ENCODE measurements at regions not wholly inside any gene's neighbourhood (a gene's known extent, or its start where the extent isn't known, plus 50 kb on each side); places are given as distances from the start of the nearest gene placed in this dataset.

- no peak for DNase-seq (ENCODE audit: low read depth in 1 of 2, low spot score in 1 of 2)
Observed at GRCh38 chr10:3951993-3952392, 167.0 kb upstream of the KLF6 start.

GRCh38 chr10:3950676-3951275, 165.8 kb upstream of the KLF6 start:
- DNase-seq (ENCODE audit: low read depth in 1 of 2, low spot score in 1 of 2) = peak in 1 of 2 donors; percentile 20

- no peak for DNase-seq (ENCODE audit: low read depth in 1 of 2, low spot score in 1 of 2)
Observed at GRCh38 chr10:3949711-3950110, 164.7 kb upstream of the KLF6 start.

- peak; percentile 50 to 64 for DNase-seq (ENCODE audit: low read depth in 1 of 2, low spot score in 1 of 2)
Observed at GRCh38 chr10:3948843-3949242, 163.8 kb upstream of the KLF6 start.

- no peak for DNase-seq (ENCODE audit: low read depth in 1 of 2, low spot score in 1 of 2)
Observed at GRCh38 chr10:3946234-3947229, 161.5 kb upstream of the KLF6 start.

- DNase-seq (ENCODE audit: low read depth in 1 of 2, low spot score in 1 of 2) = no peak
Observed at GRCh38 chr10:3945026-3945425, 160.0 kb upstream of the KLF6 start.

- no peak for DNase-seq (ENCODE audit: low read depth in 1 of 2, low spot score in 1 of 2)
Observed at GRCh38 chr10:3944591-3944990, 159.6 kb upstream of the KLF6 start.

- DNase-seq (ENCODE audit: low read depth in 1 of 2, low spot score in 1 of 2) = no peak
Observed at GRCh38 chr10:3943695-3944257, 158.8 kb upstream of the KLF6 start.

GRCh38 chr10:3942937-3943489, 158.0 kb upstream of the KLF6 start:
- DNase-seq (ENCODE audit: low read depth in 1 of 2, low spot score in 1 of 2) = no peak

- no peak for DNase-seq (ENCODE audit: low read depth in 1 of 2, low spot score in 1 of 2)
Observed at GRCh38 chr10:3941676-3942075, 156.7 kb upstream of the KLF6 start.

GRCh38 chr10:3936422-3937040, 151.5 kb upstream of the KLF6 start:
- DNase-seq (ENCODE audit: low read depth in 1 of 2, low spot score in 1 of 2) = no peak

- DNase-seq (ENCODE audit: low read depth in 1 of 2, low spot score in 1 of 2) = no peak
Observed at GRCh38 chr10:3935933-3936359, 150.9 kb upstream of the KLF6 start.

GRCh38 chr10:3935141-3935540, 150.1 kb upstream of the KLF6 start:
- DNase-seq (ENCODE audit: low read depth in 1 of 2, low spot score in 1 of 2) = peak in 1 of 2 donors; percentile 69

- no peak for DNase-seq (ENCODE audit: low read depth in 1 of 2, low spot score in 1 of 2)
Observed at GRCh38 chr10:3933733-3934132, 148.7 kb upstream of the KLF6 start.

GRCh38 chr10:3932597-3933375, 147.8 kb upstream of the KLF6 start:
- DNase-seq (ENCODE audit: low read depth in 1 of 2, low spot score in 1 of 2) = no peak

- no peak for DNase-seq (ENCODE audit: low read depth in 1 of 2, low spot score in 1 of 2)
Observed at GRCh38 chr10:3931901-3932300, 146.9 kb upstream of the KLF6 start.

GRCh38 chr10:3931224-3931623, 146.2 kb upstream of the KLF6 start:
- DNase-seq (ENCODE audit: low read depth in 1 of 2, low spot score in 1 of 2) = no peak

- DNase-seq (ENCODE audit: low read depth in 1 of 2, low spot score in 1 of 2) = no peak
Observed at GRCh38 chr10:3928569-3928968, 143.6 kb upstream of the KLF6 start.

GRCh38 chr10:3928078-3928477, 143.1 kb upstream of the KLF6 start:
- DNase-seq (ENCODE audit: low read depth in 1 of 2, low spot score in 1 of 2) = no peak

GRCh38 chr10:3926675-3927525, 141.9 kb upstream of the KLF6 start:
- no peak for DNase-seq (ENCODE audit: low read depth in 1 of 2, low spot score in 1 of 2)

All from activated T-helper 1 cell treated with anti-CD3 and anti-CD28 coated beads, Interleukin-2, amount 50 U/mL, for 16 hours (primary cell).